ENCODE measurements at regions not wholly inside any gene's neighbourhood (a gene's known extent, or its start where the extent isn't known, plus 50 kb on each side); places are given as distances from the start of the nearest gene placed in this dataset.
"Not testable (repeated sequence)": the region's sequence is repeated elsewhere in the genome, so short reads cannot be mapped to it uniquely, and the experiment has no call there.

- POLR2A ChIA-PET (ENCODE audit: unreplicated experiment); H3K4ac ChIP-seq (ENCODE audit: low read depth, low read length); H3K36me3 ChIP-seq (ENCODE audit: control insufficient read depth, insufficient read depth, low read length); H2BK5ac ChIP-seq (ENCODE audit: low read depth, low read length, poor library complexity, severe bottlenecking); H3K4me3 ChIP-seq (ENCODE audit: insufficient read depth, low read depth, low read length); H2BK120ac ChIP-seq (ENCODE audit: low read depth, low read length); H3K79me1 ChIP-seq (ENCODE audit: low read depth in 1 of 2, low read length in 2 of 2); H2AFZ ChIP-seq (replicated peaks; ENCODE audit: low read length, poor library complexity); H2AK9ac ChIP-seq (replicated peaks; ENCODE audit: low read depth, low read length, poor library complexity); H3K4me2 ChIP-seq (ENCODE audit: low read depth, low read length); H3K9ac ChIP-seq (ENCODE audit: low read depth, low read length); H3K27ac ChIP-seq (ENCODE audit: insufficient read depth, low read length); H3K14ac ChIP-seq (replicated peaks; ENCODE audit: low read depth, low read length); H3K56ac ChIP-seq (ENCODE audit: extremely low read depth, insufficient read depth, low read length); CTCF ChIA-PET; H4K20me1 ChIP-seq (ENCODE audit: insufficient read depth, low read length); H3K23ac ChIP-seq (ENCODE audit: low read depth, low read length); H2BK15ac ChIP-seq (ENCODE audit: low read depth, low read length); H2AK5ac ChIP-seq (ENCODE audit: low read depth, low read length); H4K5ac ChIP-seq (ENCODE audit: low read depth, low read length); H3K18ac ChIP-seq (ENCODE audit: low read depth, low read length); H3K9me1 ChIP-seq (ENCODE audit: insufficient read depth, low read length); H3K4me1 ChIP-seq (ENCODE audit: control insufficient read depth, insufficient read depth, low read length); H3K27me3 ChIP-seq (ENCODE audit: control insufficient read depth, insufficient read depth, low read length); DNase-seq; H4K8ac ChIP-seq (ENCODE audit: low read depth in 2 of 2, low read length in 2 of 2); ATAC-seq (ENCODE audit: low read depth); intact Hi-C loops (cut with micrococcal nuclease); dilution Hi-C loops (cut with HindIII; ENCODE audit: low sequenced_read_pairs, unreplicated experiment); BruUV-seq (replicated peaks); H3K9me3 ChIP-seq (ENCODE audit: control insufficient read depth, insufficient read depth, low read length); in situ Hi-C loops (cut with MboI; ENCODE audit: low sequenced_read_pairs); H4K91ac ChIP-seq (ENCODE audit: insufficient read depth, low read depth, low read length); H2BK20ac ChIP-seq (ENCODE audit: low read depth, low read length): not testable (repeated sequence)
- WGBS, 2 experiments (ENCODE audit: extremely low coverage in 2 of 2, insufficient read length in 1 of 2): 95% methylated on average over 4 of the region's 22 CpGs; no CpG with 5 or more reads in 1 of the 2 experiments
Measured at GRCh38 chr4:128672596-128672995, 136.9 kb upstream of the JADE1 start.

Measured in IMR-90 (cell line).